ENCODE measurements at regions not wholly inside any gene's neighbourhood (a gene's known extent, or its start where the extent isn't known, plus 50 kb on each side); places are given as distances from the start of the nearest gene placed in this dataset.

DNA sequence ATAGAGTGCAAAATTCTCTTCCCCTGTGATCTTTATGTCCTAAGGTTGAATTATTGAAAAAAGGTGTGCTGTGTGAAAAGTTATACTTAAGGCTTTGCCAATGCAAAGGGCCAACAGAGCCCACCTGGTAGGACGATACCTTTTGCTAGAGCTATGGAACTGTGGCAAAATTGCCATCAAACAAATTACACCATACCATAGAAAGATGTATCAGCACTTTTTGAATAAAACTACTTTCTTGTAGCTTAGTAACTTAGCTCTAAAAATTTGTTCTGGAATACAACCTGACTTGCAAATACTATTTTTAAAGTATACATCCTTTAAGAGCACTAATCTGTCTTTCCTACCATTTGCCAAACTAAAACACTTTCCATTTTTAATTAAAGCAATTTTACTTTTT lies 147.2 kb upstream of the ERCC4 start:
- H3K4me1 ChIP-seq (ENCODE audit: control insufficient read depth, insufficient read depth, low read length), result no peaks in the 10 kb centered on the region
- no peak overlapping the region for H3K4me3 ChIP-seq
- SMC1A ChIA-PET (ENCODE audit: uncharacterized antibody, unreplicated experiment), result interaction anchor here (1.0 kb wide), 1 partner anchor 888 kb away, joined by 3 read pairs; no protein-coding TSS in a partner anchor
- H4K20me1 ChIP-seq (ENCODE audit: control insufficient read depth, insufficient read depth), result no peaks in the 10 kb centered on the region
- H3K4me2 ChIP-seq (ENCODE audit: control insufficient read depth, insufficient read depth), result no peak overlapping the region
- intact Hi-C loops (cut with micrococcal nuclease; ENCODE audit: unreplicated experiment) (no loop called here), in situ Hi-C loops (cut with MboI) (no loop called here)
- H3K9ac ChIP-seq (ENCODE audit: control insufficient read depth, insufficient read depth, low read length), result no peak overlapping the region
- H3K36me3 ChIP-seq (ENCODE audit: control insufficient read depth in 2 of 2, insufficient read depth in 2 of 2, low read length in 1 of 2), result no peaks in the 10 kb centered on the region
- TF ChIP-seq, protein P1, sequence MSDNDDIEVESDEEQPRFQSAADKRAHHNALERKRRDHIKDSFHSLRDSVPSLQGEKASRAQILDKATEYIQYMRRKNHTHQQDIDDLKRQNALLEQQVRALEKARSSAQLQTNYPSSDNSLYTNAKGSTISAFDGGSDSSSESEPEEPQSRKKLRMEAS (IDR thresholded peaks at IDR 0.05; ENCODE audit: low read depth, low read length), result no peak
- TF ChIP-seq PBX3 (IDR thresholded peaks at IDR 0.05; ENCODE audit: insufficient replicate concordance, low read depth, low read length) (no peak), HSF1 (IDR thresholded peaks at IDR 0.05; ENCODE audit: low read depth, low read length) (no peak)
- FAIRE-seq (no peak), DNase-seq (ENCODE audit: low read depth, low spot score) (no peak), ATAC-seq (no peak)
- H3K79me2 ChIP-seq (ENCODE audit: control insufficient read depth, insufficient read depth, low read length), result no peaks in the 10 kb centered on the region
- RAD21 ChIA-PET (ENCODE audit: unreplicated experiment), result no interaction called here
- 0% methylated on average over 1 of the region's 1 CpG for WGBS (ENCODE audit: insufficient coverage, insufficient replicate concordance, low lambda C conversion rate, missing lambda C conversion rate)
- CTCF ChIA-PET, result no interaction called here
- no peaks in the 10 kb centered on the region for H3K9me3 ChIP-seq (replicated peaks; ENCODE audit: control insufficient read depth, insufficient read depth, low read length)
- BruUV-seq (replicated peaks), result no TSS peak
- H2AFZ ChIP-seq (ENCODE audit: control insufficient read depth, low read depth, low read length), result no peak overlapping the region
- POLR2A ChIA-PET, result no interaction called here
- no peak overlapping the region for H3K27ac ChIP-seq (ENCODE audit: control insufficient read depth, insufficient read depth)
- H3K27me3 ChIP-seq (replicated peaks in 1 of 2; ENCODE audit: control insufficient read depth in 2 of 2, insufficient read depth in 2 of 2, low read length in 1 of 2), result no peaks in the 10 kb centered on the region

DNA sequence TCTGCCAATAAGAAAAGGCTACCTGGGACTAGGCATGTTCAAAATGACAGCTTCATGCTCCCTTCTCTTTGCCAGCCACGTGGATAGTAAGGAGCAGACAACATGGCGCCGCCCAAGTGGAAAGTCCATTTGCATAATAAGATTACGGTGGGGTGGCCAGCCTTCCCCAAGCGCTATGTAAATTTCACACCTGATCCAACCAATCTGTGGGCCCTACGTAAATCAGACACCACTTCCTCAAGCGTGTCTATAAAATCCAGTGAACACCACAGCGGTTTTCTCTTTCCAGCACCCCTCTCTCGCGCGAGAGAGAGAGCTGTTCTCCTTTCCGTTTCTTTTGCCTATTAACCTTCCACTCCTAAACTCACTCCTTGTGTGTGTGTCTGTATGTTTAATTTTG lies 140.3 kb upstream of the ERCC4 start:
- ChIA-PET CTCF (no interaction called here), SMC1A (ENCODE audit: uncharacterized antibody, unreplicated experiment) (no interaction called here), RAD21 (ENCODE audit: unreplicated experiment) (no interaction called here), POLR2A (no interaction called here)
- Histone ChIP-seq H3K4me3 (no peak overlapping the region), H4K20me1 (ENCODE audit: control insufficient read depth, insufficient read depth) (no peaks in the 10 kb centered on the region), H3K4me1 (ENCODE audit: control insufficient read depth, insufficient read depth, low read length) (no peaks in the 10 kb centered on the region), H3K9ac (ENCODE audit: control insufficient read depth, insufficient read depth, low read length) (no peak overlapping the region), H3K27me3 (replicated peaks in 1 of 2; ENCODE audit: control insufficient read depth in 2 of 2, insufficient read depth in 2 of 2, low read length in 1 of 2) (no peaks in the 10 kb centered on the region), H3K9me3 (replicated peaks; ENCODE audit: control insufficient read depth, insufficient read depth, low read length) (no peaks in the 10 kb centered on the region), H2AFZ (ENCODE audit: control insufficient read depth, low read depth, low read length) (no peak overlapping the region), H3K27ac (ENCODE audit: control insufficient read depth, insufficient read depth) (no peak overlapping the region), H3K4me2 (ENCODE audit: control insufficient read depth, insufficient read depth) (no peak overlapping the region), H3K79me2 (ENCODE audit: control insufficient read depth, insufficient read depth, low read length) (no peaks in the 10 kb centered on the region), H3K36me3 (ENCODE audit: control insufficient read depth in 2 of 2, insufficient read depth in 2 of 2, low read length in 1 of 2) (no peaks in the 10 kb centered on the region)
- no peak for TF ChIP-seq MYB (IDR thresholded peaks at IDR 0.05; ENCODE audit: borderline replicate concordance, low read depth, low read length)
- intact Hi-C loops (cut with micrococcal nuclease; ENCODE audit: unreplicated experiment) (no loop called here), in situ Hi-C loops (cut with MboI) (no loop called here)
- FAIRE-seq (no peak), ATAC-seq (no peak), DNase-seq (ENCODE audit: low read depth, low spot score) (no peak)
- no TSS peak for BruUV-seq (replicated peaks)
- 76% methylated on average over 11 of the region's 12 CpGs for WGBS (ENCODE audit: insufficient coverage, insufficient replicate concordance, low lambda C conversion rate, missing lambda C conversion rate)
